GM12878 (cell line): ENCODE measurements at regions not wholly inside any gene's neighbourhood (a gene's known extent, or its start where the extent isn't known, plus 50 kb on each side); places are given as distances from the start of the nearest gene placed in this dataset.

ENCODE experiments used
- ATF7 ChIP-seq: fragments of 450-650 bp; IDR thresholded peaks from 2 replicates; pipeline ENCODE4 v1.6.1; 2016; ENCODE audit warnings: low read depth, mild to moderate bottlenecking
- CREB1 ChIP-seq: IDR thresholded peaks from 2 replicates; pipeline ENCODE4 v1.6.1; 2012; ENCODE audit warnings: low read depth, mild to moderate bottlenecking, inconsistent platforms
- EGR1 ChIP-seq, 2 experiments: IDR thresholded peaks; 1 replicate in 1 of 2; 2 replicates in 1 of 2; pipeline ENCODE4 v1.6.1; 2011 to 2012; ENCODE audit warnings: low read depth in 2 of 2, low read length in 2 of 2, borderline replicate concordance in 1 of 2, mild to moderate bottlenecking in 1 of 2, moderate library complexity in 1 of 2
- NR2F1 ChIP-seq: fragments of 450-650 bp; conservative IDR thresholded peaks from 2 replicates; pipeline ENCODE4 v1.6.1; 2017; ENCODE audit warnings: mild to moderate bottlenecking
- PRDM15 ChIP-seq: fragments of 450-650 bp; formaldehyde crosslinking; IDR thresholded peaks from 2 replicates; pipeline ENCODE4 v1.4.0; 2020; ENCODE audit warnings: mild to moderate bottlenecking, moderate library complexity
- RUNX3 ChIP-seq: IDR thresholded peaks from 2 replicates; pipeline ENCODE4 v1.6.1; 2012; ENCODE audit warnings: low read length, inconsistent platforms
- SMARCA5 ChIP-seq: fragments of 450-650 bp; IDR thresholded peaks from 2 replicates; pipeline ENCODE4 v1.6.1; 2017; ENCODE audit warnings: mild to moderate bottlenecking
- TF ChIP-seq, protein P1 (sequence below): fragments of 450-650 bp; IDR thresholded peaks from 2 replicates; pipeline ENCODE4 v1.6.1; 2017; ENCODE audit warnings: mild to moderate bottlenecking, moderate library complexity

DNA sequence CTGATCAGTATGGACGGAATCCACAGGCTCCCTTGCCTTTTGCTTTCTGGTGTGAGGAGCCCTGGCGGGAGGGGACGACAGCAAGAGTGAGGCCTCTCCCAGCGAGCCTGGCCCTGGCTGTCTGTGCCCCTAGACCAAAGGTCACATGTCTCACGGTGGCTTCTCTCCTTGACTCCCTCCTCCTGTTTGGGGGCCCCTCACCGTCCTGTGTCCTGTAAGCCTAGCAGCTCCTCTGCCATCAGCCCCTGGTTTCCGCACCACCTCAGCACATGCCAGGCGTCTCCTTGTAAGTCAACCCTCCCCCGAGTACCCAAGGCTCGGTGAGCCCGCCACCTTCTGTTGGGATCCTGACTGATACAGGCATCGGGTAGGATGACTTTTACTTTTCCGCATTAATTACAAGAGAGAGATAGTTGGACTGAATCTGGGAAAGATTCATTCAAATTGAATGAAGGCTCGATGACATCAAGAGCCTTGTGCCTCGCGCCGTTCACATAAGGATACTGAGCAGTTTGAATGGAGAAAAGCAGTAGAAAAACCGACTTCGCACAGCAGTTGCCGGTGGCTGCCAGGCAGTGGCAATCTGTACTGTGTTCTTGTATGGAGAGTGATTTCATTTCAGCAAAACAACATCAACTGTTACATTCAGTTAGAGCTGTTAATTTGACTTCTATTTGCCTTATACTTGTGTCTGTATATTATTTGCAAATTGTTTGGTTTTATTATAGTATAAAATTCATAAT, 119.8 kb downstream of the XRCC2 start (continued):
- TF ChIP-seq, protein P1, sequence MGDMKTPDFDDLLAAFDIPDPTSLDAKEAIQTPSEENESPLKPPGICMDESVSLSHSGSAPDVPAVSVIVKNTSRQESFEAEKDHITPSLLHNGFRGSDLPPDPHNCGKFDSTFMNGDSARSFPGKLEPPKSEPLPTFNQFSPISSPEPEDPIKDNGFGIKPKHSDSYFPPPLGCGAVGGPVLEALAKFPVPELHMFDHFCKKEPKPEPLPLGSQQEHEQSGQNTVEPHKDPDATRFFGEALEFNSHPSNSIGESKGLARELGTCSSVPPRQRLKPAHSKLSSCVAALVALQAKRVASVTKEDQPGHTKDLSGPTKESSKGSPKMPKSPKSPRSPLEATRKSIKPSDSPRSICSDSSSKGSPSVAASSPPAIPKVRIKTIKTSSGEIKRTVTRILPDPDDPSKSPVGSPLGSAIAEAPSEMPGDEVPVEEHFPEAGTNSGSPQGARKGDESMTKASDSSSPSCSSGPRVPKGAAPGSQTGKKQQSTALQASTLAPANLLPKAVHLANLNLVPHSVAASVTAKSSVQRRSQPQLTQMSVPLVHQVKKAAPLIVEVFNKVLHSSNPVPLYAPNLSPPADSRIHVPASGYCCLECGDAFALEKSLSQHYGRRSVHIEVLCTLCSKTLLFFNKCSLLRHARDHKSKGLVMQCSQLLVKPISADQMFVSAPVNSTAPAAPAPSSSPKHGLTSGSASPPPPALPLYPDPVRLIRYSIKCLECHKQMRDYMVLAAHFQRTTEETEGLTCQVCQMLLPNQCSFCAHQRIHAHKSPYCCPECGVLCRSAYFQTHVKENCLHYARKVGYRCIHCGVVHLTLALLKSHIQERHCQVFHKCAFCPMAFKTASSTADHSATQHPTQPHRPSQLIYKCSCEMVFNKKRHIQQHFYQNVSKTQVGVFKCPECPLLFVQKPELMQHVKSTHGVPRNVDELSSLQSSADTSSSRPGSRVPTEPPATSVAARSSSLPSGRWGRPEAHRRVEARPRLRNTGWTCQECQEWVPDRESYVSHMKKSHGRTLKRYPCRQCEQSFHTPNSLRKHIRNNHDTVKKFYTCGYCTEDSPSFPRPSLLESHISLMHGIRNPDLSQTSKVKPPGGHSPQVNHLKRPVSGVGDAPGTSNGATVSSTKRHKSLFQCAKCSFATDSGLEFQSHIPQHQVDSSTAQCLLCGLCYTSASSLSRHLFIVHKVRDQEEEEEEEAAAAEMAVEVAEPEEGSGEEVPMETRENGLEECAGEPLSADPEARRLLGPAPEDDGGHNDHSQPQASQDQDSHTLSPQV = no peak
- TF ChIP-seq SMARCA5 (no peak), ATF7 (no peak), RUNX3 (no peak), EGR1 (IDR thresholded peaks at IDR 0.05; ENCODE audit: borderline replicate concordance in 1 of 2, low read depth in 2 of 2, low read length in 2 of 2) (no peak), CREB1 (no peak), NR2F1 (no peak), PRDM15 (CRISPR knock-in tag) (no peak)
